ENCODE measurements at regions not wholly inside any gene's neighbourhood (a gene's known extent, or its start where the extent isn't known, plus 50 kb on each side); places are given as distances from the start of the nearest gene placed in this dataset.

- DNase-seq, result no peak
- Histone ChIP-seq H3K36me3 (no peaks in the 10 kb centered on the region), H3K27ac (no peak overlapping the region), H3K9me3 (no peaks in the 10 kb centered on the region), H3K27me3 (ENCODE audit: low read depth) (no peaks in the 10 kb centered on the region), H3K4me1 (no peaks in the 10 kb centered on the region), H3K4me3 (no peak overlapping the region)
- ATAC-seq, result no peak
- intact Hi-C loops (cut with DNase I), result no loop called here
- TF ChIP-seq CTCF (IDR thresholded peaks at IDR 0.05), result no peak
Measured at GRCh38 chr18:57294547-57294946, 57.8 kb upstream of the ST8SIA3 start.

- no peak for DNase-seq
- no peak for TF ChIP-seq CTCF (IDR thresholded peaks at IDR 0.05)
- ATAC-seq, result no peak
- Histone ChIP-seq H3K27me3 (ENCODE audit: low read depth) (no peaks in the 10 kb centered on the region), H3K4me3 (no peak overlapping the region), H3K27ac (no peak overlapping the region), H3K36me3 (no peaks in the 10 kb centered on the region), H3K9me3 (no peaks in the 10 kb centered on the region), H3K4me1 (no peaks in the 10 kb centered on the region)
- intact Hi-C loops (cut with DNase I), result no loop called here
Measured at GRCh38 chr18:57296336-57296735, 56.0 kb upstream of the ST8SIA3 start.

GRCh38 chr18:57297306-57297705 is 55.1 kb upstream of the ST8SIA3 start:
- TF ChIP-seq CTCF (IDR thresholded peaks at IDR 0.05), result no peak
- intact Hi-C loops (cut with DNase I), result no loop called here
- no peak for DNase-seq
- Histone ChIP-seq H3K27me3 (ENCODE audit: low read depth) (no peaks in the 10 kb centered on the region), H3K4me1 (no peaks in the 10 kb centered on the region), H3K36me3 (no peaks in the 10 kb centered on the region), H3K9me3 (no peaks in the 10 kb centered on the region), H3K4me3 (no peak overlapping the region), H3K27ac (no peak overlapping the region)
- no peak for ATAC-seq

- Histone ChIP-seq H3K4me3 (no peak overlapping the region), H3K27me3 (ENCODE audit: low read depth) (no peaks in the 10 kb centered on the region), H3K4me1 (no peaks in the 10 kb centered on the region), H3K27ac (no peak overlapping the region), H3K36me3 (no peaks in the 10 kb centered on the region), H3K9me3 (no peaks in the 10 kb centered on the region)
- no peak for TF ChIP-seq CTCF (IDR thresholded peaks at IDR 0.05)
- DNase-seq, result no peak
- intact Hi-C loops (cut with DNase I), result no loop called here
- no peak for ATAC-seq
Measured at GRCh38 chr18:57299931-57300330, 52.4 kb upstream of the ST8SIA3 start.

GRCh38 chr18:57301573-57302559 is 50.5 kb upstream of the ST8SIA3 start:
- no peak for ATAC-seq
- no peaks in the 10 kb centered on the region for H3K27me3 ChIP-seq (ENCODE audit: low read depth)
- no peaks in the 10 kb centered on the region for H3K9me3 ChIP-seq
- intact Hi-C loops (cut with DNase I), result no loop called here
- no peaks in the 10 kb centered on the region for H3K36me3 ChIP-seq
- no peak for DNase-seq
- no peaks in the 10 kb centered on the region for H3K4me1 ChIP-seq
- H3K27ac ChIP-seq, result no peak overlapping the region
- no peak for TF ChIP-seq CTCF (IDR thresholded peaks at IDR 0.05)
- H3K4me3 ChIP-seq, result no peak overlapping the region

Data from lower lobe of right lung (tissue), 2 donors.